Spleen (tissue), 11 donors: ENCODE measurements at regions not wholly inside any gene's neighbourhood (a gene's known extent, or its start where the extent isn't known, plus 50 kb on each side); places are given as distances from the start of the nearest gene placed in this dataset.

ENCODE experiments used
- DNase-seq: peaks from one replicate; pipeline ENCODE4 v3.0.0-alpha.2; 2020
- H3K27ac ChIP-seq, 8 donors: fragments of 200-600 bp; sonication (generic) in 7 of 8; 1 replicate in 4 of 8; 2 replicates in 4 of 8; pipeline versions ENCODE4 v1.5.0 to v1.8.0; 2016 to 2021; ENCODE audit warnings: inconsistent platforms in 4 of 8, mild to moderate bottlenecking in 4 of 8, moderate library complexity in 1 of 8
- H3K27me3 ChIP-seq, 7 donors: fragments of 200-600 bp; sonication (generic) in 6 of 7; replicated peaks in 1 of 7; 1 replicate in 4 of 7; 2 replicates in 3 of 7; pipeline versions ENCODE4 v1.5.0 to v1.8.0; 2016 to 2021; ENCODE audit warnings: inconsistent platforms in 3 of 7, mild to moderate bottlenecking in 1 of 7
- H3K36me3 ChIP-seq, 6 donors: fragments of 200-600 bp; sonication (generic) in 5 of 6; 1 replicate in 4 of 6; 2 replicates in 2 of 6; pipeline versions ENCODE4 v1.5.0 to v1.8.0; 2016 to 2021; ENCODE audit warnings: inconsistent platforms in 2 of 6
- H3K4me1 ChIP-seq, 6 donors: fragments of 200-600 bp; sonication (generic) in 5 of 6; 1 replicate in 3 of 6; 2 replicates in 3 of 6; pipeline versions ENCODE4 v1.5.0 to v1.8.0; 2016 to 2021; ENCODE audit warnings: inconsistent platforms in 3 of 6
- H3K4me3 ChIP-seq, 8 donors: fragments of 200-600 bp; sonication (generic) in 7 of 8; 1 replicate in 4 of 8; 2 replicates in 4 of 8; pipeline versions ENCODE4 v1.5.0 to v1.8.0; 2016 to 2021; ENCODE audit warnings: inconsistent platforms in 4 of 8, mild to moderate bottlenecking in 4 of 8, moderate library complexity in 2 of 8
- H3K9me3 ChIP-seq, 8 donors: fragments of 200-600 bp; sonication (generic) in 7 of 8; 1 replicate in 4 of 8; 2 replicates in 4 of 8; pipeline versions ENCODE4 v1.5.0 to v1.8.0; 2016 to 2021; ENCODE audit warnings: inconsistent platforms in 4 of 8
- CTCF ChIP-seq, 11 experiments: fragments of 200-600 bp in 7 of 11; fragments of 450-650 bp in 4 of 11; sonication (generic) in 4 of 11; IDR thresholded peaks in 8 of 11; conservative IDR thresholded peaks in 3 of 11; 1 replicate in 7 of 11; 2 replicates in 4 of 11; pipeline versions ENCODE4 v1.4.0 to v1.8.0; 2016 to 2021; ENCODE audit warnings: antibody characterized with exemption in 11 of 11, inconsistent platforms in 4 of 11, mild to moderate bottlenecking in 1 of 11
- POLR2A ChIP-seq, 3 donors: fragments of 450-650 bp; IDR thresholded peaks; one replicate each; pipeline ENCODE4 v1.5.1; 2017; ENCODE audit warnings: antibody characterized with exemption in 3 of 3, mild to moderate bottlenecking in 1 of 3
- POLR2AphosphoS5 ChIP-seq, 3 donors: sonication (generic); formaldehyde crosslinking; IDR thresholded peaks; one replicate each; pipeline ENCODE4 v1.5.1; 2017; ENCODE audit warnings: antibody characterized with exemption in 3 of 3
- WGBS, 5 donors: extraction: QIAGEN DNeasy Blood & Tissue Kit in 3 of 5; methylation state at CpG; one replicate each; pipeline versions ENCODE4 v1.1.5 to v1.1.7; 2013 to 2018; 5-methylcytosine and 5-hydroxymethylcytosine counted together
- intact Hi-C: fragments of 100-400 bp; cut with DNase I; formaldehyde crosslinking; loops from one replicate; pipeline ENCODE4 v1.15.0; 2023; ENCODE audit warnings: low total_unique reads
- donor health status: healthy with polysubstance abuse.
- donor health status: DM: no; HTN: no; CAD: no; lungs with moderate emphysema.
- donor health status: DM: no; HTN: no; CAD: no.
- donor health status: Bipolar disorder and iron deficiency.
- donor health status: healthy.
- donor health status: DM: no; HTN: no; CAD: no.
- donor health status: DM: yes; HTN: yes; CAD: no.

DNA sequence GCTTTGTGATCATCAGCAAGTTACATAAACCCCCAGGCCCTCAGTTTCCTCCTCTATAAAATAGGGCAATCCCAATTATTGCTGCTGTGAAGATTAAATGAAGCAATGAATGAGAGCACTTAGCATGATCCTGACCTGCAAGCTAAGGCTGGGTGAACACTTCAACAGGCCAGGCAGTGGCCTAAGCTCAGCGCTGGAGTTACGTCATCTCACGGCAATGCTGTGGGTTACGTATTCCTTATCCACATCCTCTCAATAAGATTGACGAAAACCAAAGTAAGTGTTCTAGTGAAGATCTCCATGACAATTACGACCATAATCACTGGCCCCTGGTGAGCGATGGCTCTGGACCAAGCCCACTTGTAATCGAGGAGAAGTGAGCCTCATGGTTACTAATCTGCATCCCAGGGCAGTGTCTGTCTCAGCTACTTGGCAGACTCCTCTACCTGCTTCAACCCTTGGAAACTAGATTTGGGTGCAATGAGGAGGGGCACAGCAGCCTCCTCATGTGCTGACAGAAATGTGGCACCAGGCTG lies 274.1 kb upstream of the ARID1B start:
- TF ChIP-seq POLR2AphosphoS5 (IDR thresholded peaks at IDR 0.05) = no peak
- no peak for TF ChIP-seq POLR2A (IDR thresholded peaks at IDR 0.05)
- no peak for TF ChIP-seq CTCF (IDR thresholded peaks at IDR 0.05 in 8 of 11, conservative IDR thresholded peaks at IDR 0.05 in 3 of 11)
- H3K27ac ChIP-seq = no peak overlapping the region
- no peaks in the 10 kb centered on the region for H3K9me3 ChIP-seq
- DNase-seq = no peak
- intact Hi-C loops = no loop called here
- H3K36me3 ChIP-seq = no peaks in the 10 kb centered on the region
- H3K4me1 ChIP-seq = no peaks in the 10 kb centered on the region
- 68 to 91% (median 86%) methylated on average over 8 of the region's 8 CpGs for WGBS, 5 donors
- no peak overlapping the region for H3K4me3 ChIP-seq
- H3K27me3 ChIP-seq = peaks cover 0 to 7% (median 0%) of the 10 kb centered on the region in 7 donors

- no peaks in the 10 kb centered on the region for H3K9me3 ChIP-seq
- intact Hi-C loops = no loop called here
- 74 to 89% (median 87%) methylated on average over 2 of the region's 2 CpGs for WGBS, 5 donors
- TF ChIP-seq POLR2A (IDR thresholded peaks at IDR 0.05) (no peak), POLR2AphosphoS5 (IDR thresholded peaks at IDR 0.05) (no peak), CTCF (IDR thresholded peaks at IDR 0.05 in 8 of 11, conservative IDR thresholded peaks at IDR 0.05 in 3 of 11) (no peak)
- H3K27ac ChIP-seq = no peak overlapping the region
- H3K27me3 ChIP-seq = no peaks in the 10 kb centered on the region
- no peak for DNase-seq
- no peak overlapping the region for H3K4me3 ChIP-seq
- no peaks in the 10 kb centered on the region for H3K4me1 ChIP-seq
- H3K36me3 ChIP-seq = no peaks in the 10 kb centered on the region
These were observed 279.6 kb upstream of the ARID1B start for GRCh38 chr6:156497618-156498017.

GRCh38 chr6:156487877-156488276 lies 289.3 kb upstream of the ARID1B start:
- no peak for TF ChIP-seq POLR2AphosphoS5 (IDR thresholded peaks at IDR 0.05)
- TF ChIP-seq CTCF (IDR thresholded peaks at IDR 0.05 in 8 of 11, conservative IDR thresholded peaks at IDR 0.05 in 3 of 11) = no peak
- no peak for TF ChIP-seq POLR2A (IDR thresholded peaks at IDR 0.05)
- 47 to 81% (median 70%) methylated on average over 2 of the region's 2 CpGs for WGBS, 5 donors
- no peaks in the 10 kb centered on the region for H3K36me3 ChIP-seq
- no peak overlapping the region for H3K4me3 ChIP-seq
- peaks cover 0 to 51% (median 37%) of the 10 kb centered on the region in 8 donors for H3K9me3 ChIP-seq
- intact Hi-C loops = no loop called here
- DNase-seq = no peak
- peaks cover 0 to 4% (median 0%) of the 10 kb centered on the region in 7 donors for H3K27me3 ChIP-seq
- no peaks in the 10 kb centered on the region for H3K4me1 ChIP-seq
- no peak overlapping the region for H3K27ac ChIP-seq

DNA sequence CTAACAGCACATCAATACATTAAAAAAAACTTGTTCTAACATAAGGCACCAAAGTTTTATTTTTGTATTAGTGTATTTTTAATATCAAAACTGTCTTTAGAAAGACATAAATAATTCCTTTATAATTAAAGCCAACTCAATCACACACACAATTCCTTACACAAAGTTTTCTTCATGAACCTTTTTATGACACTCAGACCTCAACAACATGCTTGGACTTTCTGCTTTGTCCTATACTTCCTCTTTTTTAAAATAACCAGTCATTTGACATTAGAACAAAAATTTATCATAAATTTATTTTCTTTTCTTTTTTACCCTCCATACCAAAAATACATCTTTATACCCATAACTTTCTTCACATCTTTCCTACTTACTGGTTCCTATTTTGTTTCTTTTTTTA lies 292.0 kb upstream of the ARID1B start:
- no peaks in the 10 kb centered on the region for H3K36me3 ChIP-seq
- no peak overlapping the region for H3K4me3 ChIP-seq
- TF ChIP-seq POLR2A (IDR thresholded peaks at IDR 0.05) (no peak), CTCF (IDR thresholded peaks at IDR 0.05 in 8 of 11, conservative IDR thresholded peaks at IDR 0.05 in 3 of 11) (no peak), POLR2AphosphoS5 (IDR thresholded peaks at IDR 0.05) (no peak)
- H3K9me3 ChIP-seq = peaks cover 0 to 41% (median 32%) of the 10 kb centered on the region in 8 donors
- intact Hi-C loops = no loop called here
- no peak for DNase-seq
- H3K4me1 ChIP-seq = no peaks in the 10 kb centered on the region
- H3K27me3 ChIP-seq = no peaks in the 10 kb centered on the region
- H3K27ac ChIP-seq = no peak overlapping the region
